ENCODE measurements at regions not wholly inside any gene's neighbourhood (a gene's known extent, or its start where the extent isn't known, plus 50 kb on each side); places are given as distances from the start of the nearest gene placed in this dataset.
A peak's percentile ranks its signal among the peaks of the same experiment; 100 is the strongest.

GRCh38 chrX:69299951-69300714, 134.9 kb upstream of the PJA1 start:
- no peak for DNase-seq

- no peak for DNase-seq
Measured at GRCh38 chrX:69299285-69299684, 134.0 kb upstream of the PJA1 start.

- DNase-seq = no peak
Measured at GRCh38 chrX:69298466-69299140, 133.3 kb upstream of the PJA1 start.

- no peak for DNase-seq
Measured at GRCh38 chrX:69297506-69297905, 132.3 kb upstream of the PJA1 start.

- no peak for DNase-seq
Measured at GRCh38 chrX:69293776-69294601, 128.7 kb upstream of the PJA1 start.

- DNase-seq = no peak
Measured at GRCh38 chrX:69291116-69291515, 125.9 kb upstream of the PJA1 start.

- DNase-seq = no peak
Measured at GRCh38 chrX:69290292-69290691, 125.0 kb upstream of the PJA1 start.

- no peak for DNase-seq
Measured at GRCh38 chrX:69289793-69290123, 124.5 kb upstream of the PJA1 start.

- DNase-seq = no peak
Measured at GRCh38 chrX:69289046-69289792, 124.0 kb upstream of the PJA1 start.

GRCh38 chrX:69287095-69287494, 121.8 kb upstream of the PJA1 start:
- no peak for DNase-seq

- no peak for DNase-seq
Measured at GRCh38 chrX:69286565-69286906, 121.3 kb upstream of the PJA1 start.

- peak; percentile 55 for DNase-seq
Measured at GRCh38 chrX:69285881-69286564, 120.8 kb upstream of the PJA1 start.

GRCh38 chrX:69285401-69285877, 120.2 kb upstream of the PJA1 start:
- no peak for DNase-seq

GRCh38 chrX:69284491-69284890, 119.2 kb upstream of the PJA1 start:
- no peak for DNase-seq

GRCh38 chrX:69282893-69283690, 117.8 kb upstream of the PJA1 start:
- DNase-seq = no peak

GRCh38 chrX:69280933-69281332, 115.7 kb upstream of the PJA1 start:
- DNase-seq = no peak

- DNase-seq = no peak
Measured at GRCh38 chrX:69279234-69279633, 114.0 kb upstream of the PJA1 start.

- DNase-seq = no peak
Measured at GRCh38 chrX:69278031-69278687, 112.9 kb upstream of the PJA1 start.

- DNase-seq = no peak
Measured at GRCh38 chrX:69277369-69277990, 112.2 kb upstream of the PJA1 start.

GRCh38 chrX:69268611-69269010, 103.4 kb upstream of the PJA1 start:
- DNase-seq = peak; percentile 7

- DNase-seq = no peak
Measured at GRCh38 chrX:69264158-69264581, 98.9 kb upstream of the PJA1 start.

Data from OCI-M1 (cell line).